H9 (cell line): ENCODE measurements at regions not wholly inside any gene's neighbourhood (a gene's known extent, or its start where the extent isn't known, plus 50 kb on each side); places are given as distances from the start of the nearest gene placed in this dataset.

Experiments
- DNase-seq: peaks from one replicate; pipeline ENCODE4 v3.0.0-alpha.2; 2017
- H2AFZ ChIP-seq: one replicate; pipeline ENCODE4 v1.6.1; 2013; ENCODE audit warnings: mild to moderate bottlenecking, low read length, control low read depth, moderate library complexity
- H2AK5ac ChIP-seq: 2 replicates; pipeline ENCODE4 v1.6.1; 2013; ENCODE audit warnings: low read length, control low read depth, mixed read lengths; ENCODE audit not compliant: insufficient read length
- H2BK120ac ChIP-seq: one replicate; pipeline ENCODE4 v1.6.1; 2013; ENCODE audit warnings: low read depth, mild to moderate bottlenecking, low read length, control low read depth, inconsistent platforms; ENCODE audit not compliant: poor library complexity, severe bottlenecking
- H2BK12ac ChIP-seq: 2 replicates; pipeline ENCODE4 v1.6.1; 2013; ENCODE audit warnings: low read length, control low read depth, mixed read lengths, low read depth; ENCODE audit not compliant: insufficient read length
- H2BK15ac ChIP-seq: 2 replicates; pipeline ENCODE4 v1.6.1; 2013; ENCODE audit warnings: low read depth, low read length, control low read depth
- H2BK20ac ChIP-seq: one replicate; pipeline ENCODE4 v1.6.1; 2013; ENCODE audit warnings: low read depth, mild to moderate bottlenecking, low read length, control low read depth, inconsistent platforms; ENCODE audit not compliant: poor library complexity, severe bottlenecking
- H2BK5ac ChIP-seq: 2 replicates; pipeline ENCODE4 v1.6.1; 2013; ENCODE audit warnings: low read length, control low read depth, mixed read lengths; ENCODE audit not compliant: insufficient read length
- H3K14ac ChIP-seq: 2 replicates; pipeline ENCODE4 v1.6.1; 2013; ENCODE audit warnings: low read length, control low read depth; ENCODE audit not compliant: insufficient read depth
- H3K18ac ChIP-seq: 2 replicates; pipeline ENCODE4 v1.6.1; 2013; ENCODE audit warnings: low read depth, mild to moderate bottlenecking, mixed read lengths, low read length, control low read depth; ENCODE audit not compliant: insufficient read length
- H3K23ac ChIP-seq: 2 replicates; pipeline ENCODE4 v1.6.1; 2013; ENCODE audit warnings: low read length, control low read depth, mixed read lengths, low read depth; ENCODE audit not compliant: insufficient read length
- H3K23me2 ChIP-seq: 2 replicates; pipeline ENCODE4 v1.6.1; 2013; ENCODE audit warnings: low read depth, mild to moderate bottlenecking, mixed read lengths, low read length, control low read depth; ENCODE audit not compliant: insufficient read length, poor library complexity, severe bottlenecking
- H3K27ac ChIP-seq: 2 replicates; pipeline ENCODE4 v1.5.1; 2013; ENCODE audit warnings: low read length, control low read depth, mixed read lengths, low read depth; ENCODE audit not compliant: insufficient read length
- H3K27me3 ChIP-seq: 2 replicates; pipeline ENCODE4 v1.6.1; 2013; ENCODE audit warnings: low read length, control low read depth, inconsistent platforms; ENCODE audit not compliant: insufficient read depth
- H3K4ac ChIP-seq: 2 replicates; pipeline ENCODE4 v1.6.1; 2013; ENCODE audit warnings: low read depth, mild to moderate bottlenecking, control low read depth, inconsistent platforms, low read length, moderate library complexity
- H3K4me1 ChIP-seq: 2 replicates; pipeline ENCODE4 v1.6.1; 2013; ENCODE audit warnings: low read length, control low read depth, inconsistent platforms; ENCODE audit not compliant: insufficient read depth
- H3K4me2 ChIP-seq: 2 replicates; pipeline ENCODE4 v1.6.1; 2013; ENCODE audit warnings: low read length, control low read depth, mixed read lengths; ENCODE audit not compliant: insufficient read length, insufficient read depth
- H3K56ac ChIP-seq: 2 replicates; pipeline ENCODE4 v1.6.1; 2013; ENCODE audit warnings: low read depth, mild to moderate bottlenecking, mixed read lengths, low read length, control low read depth; ENCODE audit not compliant: insufficient read length
- H3K79me1 ChIP-seq: 2 replicates; pipeline ENCODE4 v1.6.1; 2013; ENCODE audit warnings: low read depth, mild to moderate bottlenecking, moderate library complexity, low read length, control low read depth, inconsistent platforms; ENCODE audit not compliant: insufficient read depth, poor library complexity, severe bottlenecking
- H3K79me2 ChIP-seq: 2 replicates; pipeline ENCODE4 v1.6.1; 2013; ENCODE audit warnings: low read length, control low read depth, inconsistent platforms; ENCODE audit not compliant: insufficient read depth
- H3K9ac ChIP-seq: 2 replicates; pipeline ENCODE4 v1.6.1; 2013; ENCODE audit warnings: low read length, control low read depth, mixed read lengths; ENCODE audit not compliant: insufficient read length; ENCODE audit errors: extremely low read depth
- H3K9me3 ChIP-seq: one replicate; pipeline ENCODE4 v1.6.1; 2013; ENCODE audit warnings: low read depth, low read length, inconsistent platforms; ENCODE audit not compliant: control insufficient read depth
- H3T11ph ChIP-seq: one replicate; pipeline ENCODE4 v1.6.1; 2013; ENCODE audit warnings: mild to moderate bottlenecking, low read length, control low read depth, inconsistent platforms
- H4K20me1 ChIP-seq: one replicate; pipeline ENCODE4 v1.6.1; 2013; ENCODE audit not compliant: control insufficient read depth, insufficient read length, insufficient read depth
- H4K5ac ChIP-seq: 2 replicates; pipeline ENCODE4 v1.6.1; 2013; ENCODE audit warnings: low read depth, mild to moderate bottlenecking, mixed read lengths, low read length, control low read depth; ENCODE audit not compliant: insufficient read length
- H4K8ac ChIP-seq: replicated peaks from 2 replicates; pipeline ENCODE4 v1.6.1; 2013; ENCODE audit warnings: low read length, control low read depth, mixed read lengths, low read depth; ENCODE audit not compliant: insufficient read length
- H4K91ac ChIP-seq: 2 replicates; pipeline ENCODE4 v1.6.1; 2013; ENCODE audit warnings: low read depth, mild to moderate bottlenecking, moderate library complexity, mixed read lengths, low read length, control low read depth; ENCODE audit not compliant: insufficient read length
- H3K27ac Mint-ChIP-seq, 3 experiments: 2 replicates in 2 of 3; 3 replicates in 1 of 3; pipeline ENCODE4 v1.8.0; 2020 to 2021; ENCODE audit warnings: mixed read lengths in 3 of 3, mild to moderate bottlenecking in 1 of 3, moderate library complexity in 1 of 3
- H3K27me3 Mint-ChIP-seq: 2 replicates; pipeline ENCODE4 v1.8.0; 2021; ENCODE audit warnings: low read depth, mild to moderate bottlenecking, moderate library complexity, mixed read lengths
- H3K36me3 Mint-ChIP-seq, 3 experiments: 2 replicates in 2 of 3; 3 replicates in 1 of 3; pipeline ENCODE4 v1.8.0; 2020 to 2021; ENCODE audit warnings: low read depth in 3 of 3, mixed read lengths in 3 of 3; ENCODE audit not compliant: insufficient read depth in 1 of 3
- H3K4me1 Mint-ChIP-seq, 2 experiments: 2 replicates each; pipeline ENCODE4 v1.8.0; 2020; ENCODE audit warnings: mixed read lengths in 2 of 2
- H3K4me3 Mint-ChIP-seq, 2 experiments: 2 replicates in 1 of 2; 3 replicates in 1 of 2; pipeline ENCODE4 v1.8.0; 2020 to 2021; ENCODE audit warnings: mild to moderate bottlenecking in 2 of 2, mixed read lengths in 2 of 2, moderate library complexity in 1 of 2
- H3K9me3 Mint-ChIP-seq, 2 experiments: 2 replicates in 1 of 2; 3 replicates in 1 of 2; pipeline ENCODE4 v1.8.0; 2020; ENCODE audit warnings: mild to moderate bottlenecking in 2 of 2, mixed read lengths in 2 of 2, moderate library complexity in 1 of 2
- TF ChIP-seq, protein P1 (sequence below): fragments of 200-600 bp; sonication (generic); conservative IDR thresholded peaks from 3 replicates; pipeline ENCODE4 v1.8.0; 2021; ENCODE audit warnings: antibody characterized with exemption, mild to moderate bottlenecking

DNA sequence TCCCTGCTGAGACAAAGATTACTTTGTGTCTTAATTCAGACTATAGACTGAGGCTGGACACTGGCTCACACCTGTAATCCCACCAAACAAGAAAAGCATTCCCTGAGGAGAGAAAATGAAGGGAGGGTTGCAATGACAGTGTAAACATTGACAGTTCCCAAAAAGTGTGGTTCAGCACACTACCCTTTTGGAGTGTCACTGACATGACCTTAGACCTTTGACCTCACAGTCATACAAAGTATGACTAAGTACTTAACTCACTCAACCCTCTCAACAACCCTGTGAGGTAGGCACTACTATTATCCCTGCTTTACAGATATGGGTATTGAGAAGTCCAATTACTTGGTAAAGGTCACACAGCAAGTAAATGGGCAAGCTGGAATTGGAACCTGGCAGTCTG, 341.7 kb downstream of the LRRC3B start:
- Mint-ChIP-seq H3K27me3 (no peaks in the 10 kb centered on the region), H3K4me3 (no peak overlapping the region)

More for the DNA sequence above, 341.7 kb downstream of the LRRC3B start:
- Histone ChIP-seq H4K5ac (no peak overlapping the region), H3K27ac (no peak overlapping the region), H2BK15ac (no peak overlapping the region), H3K79me2 (no peaks in the 10 kb centered on the region), H4K8ac (no peak overlapping the region), H3K18ac (no peak overlapping the region), H2BK120ac (no peak overlapping the region), H3K4me1 (no peaks in the 10 kb centered on the region), H4K20me1 (no peaks in the 10 kb centered on the region), H2BK12ac (no peak overlapping the region), H3K9ac (no peak overlapping the region), H3K56ac (no peak overlapping the region), H2BK20ac (no peak overlapping the region), H4K91ac (no peak overlapping the region), H2AK5ac (no peak overlapping the region), H3K79me1 (no peaks in the 10 kb centered on the region), H3K4ac (no peak overlapping the region), H3K23ac (no peak overlapping the region), H2AFZ (no peak overlapping the region), H3K9me3 (no peaks in the 10 kb centered on the region), H2BK5ac (no peak overlapping the region), H3K27me3 (no peaks in the 10 kb centered on the region), H3K4me2 (no peak overlapping the region), H3T11ph (no peak overlapping the region), H3K14ac (no peak overlapping the region), H3K23me2 (no peaks in the 10 kb centered on the region)
- H3K4me1 Mint-ChIP-seq: no peaks in the 10 kb centered on the region
- no peak overlapping the region for H3K27ac Mint-ChIP-seq
- peaks cover 0 to 8% (median 3%) of the 10 kb centered on the region in 3 experiments; a peak in 3 of 7 replicates for H3K36me3 Mint-ChIP-seq
- H3K9me3 Mint-ChIP-seq: peaks cover 4 to 8% of the 10 kb centered on the region in 2 experiments
- no peak for DNase-seq
- TF ChIP-seq, protein P1, sequence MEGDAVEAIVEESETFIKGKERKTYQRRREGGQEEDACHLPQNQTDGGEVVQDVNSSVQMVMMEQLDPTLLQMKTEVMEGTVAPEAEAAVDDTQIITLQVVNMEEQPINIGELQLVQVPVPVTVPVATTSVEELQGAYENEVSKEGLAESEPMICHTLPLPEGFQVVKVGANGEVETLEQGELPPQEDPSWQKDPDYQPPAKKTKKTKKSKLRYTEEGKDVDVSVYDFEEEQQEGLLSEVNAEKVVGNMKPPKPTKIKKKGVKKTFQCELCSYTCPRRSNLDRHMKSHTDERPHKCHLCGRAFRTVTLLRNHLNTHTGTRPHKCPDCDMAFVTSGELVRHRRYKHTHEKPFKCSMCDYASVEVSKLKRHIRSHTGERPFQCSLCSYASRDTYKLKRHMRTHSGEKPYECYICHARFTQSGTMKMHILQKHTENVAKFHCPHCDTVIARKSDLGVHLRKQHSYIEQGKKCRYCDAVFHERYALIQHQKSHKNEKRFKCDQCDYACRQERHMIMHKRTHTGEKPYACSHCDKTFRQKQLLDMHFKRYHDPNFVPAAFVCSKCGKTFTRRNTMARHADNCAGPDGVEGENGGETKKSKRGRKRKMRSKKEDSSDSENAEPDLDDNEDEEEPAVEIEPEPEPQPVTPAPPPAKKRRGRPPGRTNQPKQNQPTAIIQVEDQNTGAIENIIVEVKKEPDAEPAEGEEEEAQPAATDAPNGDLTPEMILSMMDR: no peak
